NCI-H510A treated with DMSO at 0.1 percent for 48 hours (cell line): ENCODE measurements at regions not wholly inside any gene's neighbourhood (a gene's known extent, or its start where the extent isn't known, plus 50 kb on each side); places are given as distances from the start of the nearest gene placed in this dataset.
"Not testable (repeated sequence)": the region's sequence is repeated elsewhere in the genome, so short reads cannot be mapped to it uniquely, and the experiment has no call there.

Experiments
- DNase-seq: peaks from one replicate; lab custom pipeline; 2025; lab: John Stamatoyannopoulos, UW

DNA sequence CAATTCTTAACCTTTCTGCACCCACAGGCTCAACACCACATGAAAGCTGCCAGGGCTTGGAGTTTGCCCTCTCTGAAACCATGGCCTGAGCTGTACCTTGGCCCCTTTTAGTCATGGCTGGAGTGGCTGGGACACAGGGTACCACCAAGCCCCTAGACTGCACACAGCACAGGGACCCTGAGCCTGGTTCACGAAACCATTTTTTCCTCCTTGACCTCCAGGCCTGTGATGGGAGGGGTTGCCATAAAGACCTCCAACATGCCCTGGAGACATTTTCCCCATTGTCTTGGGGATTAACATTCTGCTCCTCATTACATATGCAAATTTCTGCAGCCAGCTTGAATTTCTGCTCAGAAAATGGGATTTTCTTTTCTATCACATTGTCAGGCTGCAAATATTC lies 113.4 kb downstream of the XPNPEP1 start:
- DNase-seq: not testable (repeated sequence)

- not testable (repeated sequence) for DNase-seq
These were observed 122.1 kb downstream of the XPNPEP1 start for GRCh38 chr10:109801191-109801590.

GRCh38 chr10:109790647-109791046 lies 132.7 kb downstream of the XPNPEP1 start:
- no peak for DNase-seq

DNA sequence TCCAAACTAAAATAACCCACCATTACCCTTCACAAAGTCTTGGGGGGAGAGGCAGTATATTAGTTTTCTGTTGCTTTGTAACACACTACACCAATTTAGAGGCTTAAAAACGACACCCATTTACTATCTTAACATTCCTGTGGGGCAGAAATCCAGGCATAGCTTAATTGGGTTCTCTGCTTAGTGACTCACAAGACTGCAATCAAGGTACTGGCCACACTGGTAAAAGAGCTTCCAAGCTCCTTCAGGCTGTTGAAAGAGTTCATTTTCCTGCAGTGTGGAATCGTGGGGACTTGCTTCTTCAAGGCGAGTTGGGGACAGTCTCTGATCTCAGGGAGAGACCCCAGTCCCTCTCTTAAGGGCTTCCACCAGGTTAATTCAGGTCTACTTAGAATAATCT lies 139.1 kb downstream of the XPNPEP1 start:
- DNase-seq: no peak

DNA sequence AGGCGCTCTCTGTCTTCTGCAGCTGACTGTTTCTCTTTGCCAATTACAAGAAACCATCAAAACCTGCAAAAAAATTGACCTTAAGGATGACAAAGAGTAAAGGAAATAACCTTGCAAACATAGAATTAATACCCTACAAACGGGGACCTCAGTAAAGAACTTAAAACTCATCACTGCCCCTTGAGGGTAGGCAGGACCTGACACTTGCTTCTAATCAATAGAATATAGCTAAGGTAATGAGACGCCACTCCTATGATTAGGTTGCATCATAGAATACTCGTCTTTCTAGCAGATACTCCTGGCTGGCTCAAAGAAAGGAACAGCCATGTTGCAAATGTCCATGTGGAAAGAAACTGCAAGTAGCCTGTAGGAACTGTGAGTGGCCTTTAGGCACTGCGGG lies 140.0 kb downstream of the XPNPEP1 start:
- no peak for DNase-seq

DNA sequence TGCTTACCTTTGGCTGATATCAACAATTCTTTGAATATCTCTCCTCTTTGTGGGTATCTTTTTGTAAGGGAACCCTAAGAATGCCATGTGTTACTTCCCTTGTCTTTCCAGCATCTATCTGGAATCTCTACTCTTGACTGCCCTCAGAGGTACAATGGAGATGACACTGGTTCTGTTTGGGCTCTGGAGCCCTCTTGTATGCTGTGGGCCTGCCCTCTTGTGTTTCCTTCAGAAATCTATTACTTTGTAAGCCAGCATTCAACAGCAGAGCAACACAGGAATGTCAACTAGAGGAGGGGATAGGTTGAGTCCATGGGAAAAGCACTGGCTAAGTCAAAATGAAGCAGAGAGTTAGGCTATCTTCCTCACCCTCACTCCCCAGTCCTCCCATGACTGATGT lies 142.3 kb downstream of the XPNPEP1 start:
- no peak for DNase-seq

GRCh38 chr10:109778993-109779392 lies 144.3 kb downstream of the XPNPEP1 start:
- no peak for DNase-seq

- DNase-seq: no peak
These were observed 149.2 kb downstream of the XPNPEP1 start for GRCh38 chr10:109774121-109774440.

DNA sequence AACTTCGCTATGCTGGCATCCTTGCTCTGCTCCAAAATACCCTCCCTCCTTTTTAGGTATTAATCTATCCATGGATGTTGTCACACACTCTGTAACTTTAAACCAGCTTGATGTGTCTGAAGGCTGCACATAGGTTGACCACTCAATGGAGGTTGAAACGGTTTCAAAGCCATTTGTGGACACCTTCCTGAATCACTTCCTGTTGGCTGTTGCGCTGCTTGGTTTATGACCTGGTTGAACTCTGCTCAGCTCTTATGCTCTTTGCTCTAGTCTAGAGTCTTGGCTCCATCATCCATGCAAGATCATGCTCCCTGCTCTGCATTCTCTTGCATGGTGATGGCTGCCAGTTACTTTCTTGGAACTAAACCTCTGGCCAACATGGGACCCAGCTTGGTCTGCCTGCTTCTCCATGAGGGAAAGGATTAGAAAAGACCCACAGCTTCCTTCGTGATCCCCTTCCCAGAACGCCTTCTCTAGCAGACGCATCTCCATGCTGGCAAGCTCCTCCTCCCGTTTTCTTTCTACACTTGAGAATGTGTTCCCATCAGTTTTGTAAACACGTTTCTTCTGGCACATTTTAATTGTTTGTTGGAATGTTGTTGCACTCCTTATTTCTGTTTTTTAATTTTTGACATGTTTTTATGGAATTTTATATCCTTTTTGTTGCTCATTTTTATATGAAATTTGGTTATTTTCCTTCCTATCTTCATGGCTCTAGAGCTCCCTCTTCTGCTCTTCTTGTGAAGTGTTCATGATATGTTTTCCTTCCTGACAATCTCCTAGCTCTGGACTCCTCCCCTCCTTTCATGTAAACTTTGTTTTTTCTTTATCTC lies 149.8 kb downstream of the XPNPEP1 start:
- no peak for DNase-seq

GRCh38 chr10:109770663-109771062 lies 152.6 kb downstream of the XPNPEP1 start:
- DNase-seq: no peak

DNA sequence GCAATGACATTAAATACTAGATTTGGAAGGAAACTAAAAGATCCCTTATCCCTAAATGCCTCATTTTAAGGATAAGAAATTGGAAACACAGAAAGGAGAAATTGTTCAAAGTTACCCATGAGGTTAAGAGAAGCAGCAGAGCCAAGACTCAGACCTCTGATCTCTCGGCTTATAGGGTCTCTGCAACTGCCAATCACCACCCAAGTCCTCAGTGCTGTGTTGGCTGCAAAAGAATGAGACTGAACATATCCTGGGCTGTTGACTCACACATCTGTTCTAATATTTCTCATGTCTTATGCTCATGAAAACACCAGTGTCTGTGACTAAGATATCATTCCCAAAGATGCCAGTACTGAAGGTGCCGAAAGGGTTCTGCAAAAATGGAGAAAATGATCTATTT lies 153.3 kb downstream of the XPNPEP1 start:
- no peak for DNase-seq

- no peak for DNase-seq
These were observed 157.5 kb downstream of the XPNPEP1 start for GRCh38 chr10:109765838-109766237.

DNA sequence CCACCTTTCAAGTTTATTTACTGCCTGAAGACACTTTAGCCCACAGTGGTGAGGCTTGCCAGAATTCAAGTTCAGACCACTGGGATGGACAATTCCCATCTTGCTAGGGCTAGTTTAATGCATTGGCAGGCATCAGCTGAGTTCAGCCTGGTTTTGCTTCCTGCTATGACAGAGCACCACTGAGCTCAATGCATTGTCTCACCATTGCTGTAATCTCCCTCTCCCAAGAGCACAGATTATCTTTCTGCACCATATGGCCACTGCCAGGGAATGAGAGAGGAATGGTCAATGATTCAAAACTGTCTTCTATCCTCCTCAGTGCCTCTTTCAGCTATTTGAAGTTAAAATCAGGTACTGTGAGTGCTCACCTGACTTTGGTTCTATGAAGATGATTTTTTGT lies 160.8 kb downstream of the XPNPEP1 start:
- no peak for DNase-seq

DNA sequence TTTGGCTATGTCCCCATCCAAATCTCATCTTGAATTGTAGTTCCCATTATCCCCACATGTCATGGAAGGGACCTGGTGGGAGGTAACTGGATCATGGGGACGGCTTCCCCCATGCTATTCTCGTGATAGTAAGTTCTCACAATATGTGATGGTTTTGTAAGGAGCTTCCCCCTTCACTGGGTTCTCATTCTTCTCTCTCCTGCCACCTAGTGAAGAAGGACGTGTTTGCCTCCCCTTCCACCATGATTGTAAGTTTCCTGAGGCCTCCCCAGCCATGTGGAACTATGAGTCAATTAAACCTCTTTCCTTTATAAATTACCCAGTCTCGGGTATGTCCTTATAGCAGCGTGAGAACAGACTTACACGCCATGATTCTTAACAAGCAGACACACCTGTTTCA lies 165.6 kb downstream of the XPNPEP1 start:
- DNase-seq: not testable (repeated sequence)

- DNase-seq: no peak
These were observed 176.4 kb downstream of the XPNPEP1 start for GRCh38 chr10:109746861-109747260.

- no peak for DNase-seq
These were observed 179.3 kb downstream of the XPNPEP1 start for GRCh38 chr10:109744020-109744419.

GRCh38 chr10:109743574-109743973 lies 179.7 kb downstream of the XPNPEP1 start:
- no peak for DNase-seq

DNA sequence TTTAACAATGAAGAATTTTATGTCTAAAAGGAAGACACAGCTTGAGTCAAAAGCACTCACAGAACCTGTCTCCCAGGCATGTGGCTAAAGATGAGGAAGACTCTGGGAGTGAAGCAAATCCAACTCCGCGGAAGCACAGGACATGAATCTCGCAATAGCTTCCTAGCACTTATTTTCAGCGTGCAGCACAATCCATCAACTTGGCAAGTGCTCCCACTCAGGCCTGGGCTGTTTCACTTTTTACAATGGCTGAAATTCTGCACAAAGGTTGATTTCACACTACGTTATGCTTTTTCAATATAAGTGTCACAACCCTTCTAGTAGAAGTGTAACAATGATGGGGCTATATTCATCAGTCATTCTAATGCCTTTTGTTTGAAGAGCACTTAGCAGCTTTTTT lies 180.2 kb downstream of the XPNPEP1 start:
- DNase-seq: no peak

GRCh38 chr10:109741712-109742111 lies 181.6 kb downstream of the XPNPEP1 start:
- DNase-seq: no peak

DNA sequence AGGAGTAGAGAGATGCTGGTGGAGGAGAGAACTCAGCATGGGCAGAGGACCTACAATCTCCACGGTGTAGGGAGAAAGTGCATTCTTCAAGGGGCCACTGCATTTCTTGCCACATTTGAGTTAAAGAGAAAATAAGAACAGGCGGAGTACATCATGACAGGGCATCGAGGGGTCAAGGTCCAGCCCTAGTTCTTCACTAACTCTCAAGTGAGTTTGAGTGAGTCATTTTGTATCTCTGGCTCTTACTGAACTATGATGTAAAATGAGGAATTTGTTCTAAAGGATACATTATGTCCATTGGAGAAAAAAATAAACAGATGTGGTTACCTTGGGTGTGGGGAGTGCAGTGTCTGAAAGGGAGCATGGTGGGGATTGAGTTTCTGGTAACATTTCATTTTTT lies 182.9 kb downstream of the XPNPEP1 start:
- no peak for DNase-seq

GRCh38 chr10:109737626-109738025 lies 185.7 kb downstream of the XPNPEP1 start:
- no peak for DNase-seq

DNA sequence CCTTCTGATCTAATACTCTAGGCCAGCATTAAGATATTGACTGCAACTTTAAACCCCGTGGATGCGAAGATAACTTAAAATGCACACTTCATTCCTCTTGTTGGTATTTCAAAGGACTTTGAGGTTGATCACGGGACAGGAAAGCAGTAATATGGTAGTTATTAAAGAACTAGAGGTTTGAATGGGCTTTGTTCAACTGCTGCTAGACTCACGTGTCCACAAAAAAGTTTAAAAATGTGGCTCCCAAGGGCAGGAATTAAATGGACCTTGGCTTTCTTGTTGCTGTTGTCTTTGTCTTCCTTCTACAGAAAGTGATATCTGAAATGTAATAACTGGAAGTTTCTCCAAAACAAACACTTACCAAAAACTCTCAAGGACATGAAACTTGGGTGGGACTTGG lies 186.3 kb downstream of the XPNPEP1 start:
- DNase-seq: no peak

DNA sequence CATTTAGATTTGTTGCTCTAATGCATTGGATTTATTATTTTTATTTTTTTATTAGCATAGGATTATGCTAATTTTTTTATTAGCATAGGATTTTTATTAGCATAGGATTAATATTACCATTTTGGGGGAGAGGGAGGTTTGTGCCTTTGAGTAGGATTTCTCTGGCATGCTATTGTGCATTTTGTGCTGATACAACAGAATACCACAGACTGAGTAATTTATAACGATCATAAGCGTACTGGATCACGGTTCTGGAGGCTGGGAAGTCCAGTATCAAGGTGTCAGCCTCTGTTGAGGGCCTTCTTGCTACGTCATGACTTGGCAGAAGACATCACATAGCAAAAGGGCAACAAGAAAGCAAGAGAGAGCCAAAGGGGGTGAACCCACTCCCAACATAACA lies 187.5 kb downstream of the XPNPEP1 start:
- no peak for DNase-seq

GRCh38 chr10:109732254-109732965 lies 190.9 kb downstream of the XPNPEP1 start:
- no peak for DNase-seq
